Amniotic stem cell (primary cell): ENCODE measurements at regions not wholly inside any gene's neighbourhood (a gene's known extent, or its start where the extent isn't known, plus 50 kb on each side); places are given as distances from the start of the nearest gene placed in this dataset.
"Not testable (repeated sequence)": the region's sequence is repeated elsewhere in the genome, so short reads cannot be mapped to it uniquely, and the experiment has no call there.

Source experiments
- DNase-seq: peaks from one replicate; lab custom pipeline; 2025; lab: John Stamatoyannopoulos, UW

- no peak for DNase-seq
Observed at GRCh38 chr5:111631328-111631727, 119.0 kb upstream of the STARD4 start.

GRCh38 chr5:111628901-111629300, 116.6 kb upstream of the STARD4 start:
- DNase-seq, result no peak

- no peak for DNase-seq
Observed at GRCh38 chr5:111627862-111628261, 115.5 kb upstream of the STARD4 start.

- no peak for DNase-seq
Observed at GRCh38 chr5:111626473-111627148, 114.3 kb upstream of the STARD4 start.

GRCh38 chr5:111618623-111619271, 106.4 kb upstream of the STARD4 start:
- no peak for DNase-seq

- no peak for DNase-seq
Observed at GRCh38 chr5:111615054-111615453, 102.7 kb upstream of the STARD4 start.

- DNase-seq, result not testable (repeated sequence)
Observed at GRCh38 chr5:111612013-111612630, 99.8 kb upstream of the STARD4 start.

GRCh38 chr5:111606194-111606593, 93.9 kb upstream of the STARD4 start:
- no peak for DNase-seq

GRCh38 chr5:111603446-111603827, 91.1 kb upstream of the STARD4 start:
- no peak for DNase-seq

- DNase-seq, result no peak
Observed at GRCh38 chr5:111602817-111603445, 90.6 kb upstream of the STARD4 start.

- DNase-seq, result no peak
Observed at GRCh38 chr5:111598996-111599395, 86.7 kb upstream of the STARD4 start.

GRCh38 chr5:111597491-111597890, 85.2 kb upstream of the STARD4 start:
- no peak for DNase-seq

GRCh38 chr5:111596705-111597104, 84.4 kb upstream of the STARD4 start:
- DNase-seq, result no peak

GRCh38 chr5:111595425-111595824, 83.1 kb upstream of the STARD4 start:
- DNase-seq, result no peak

- no peak for DNase-seq
Observed at GRCh38 chr5:111589316-111589715, 77.0 kb upstream of the STARD4 start.

GRCh38 chr5:111587728-111588127, 75.4 kb upstream of the STARD4 start:
- DNase-seq, result no peak

GRCh38 chr5:111585946-111586345, 73.6 kb upstream of the STARD4 start:
- DNase-seq, result no peak

- DNase-seq, result no peak
Observed at GRCh38 chr5:111585291-111585690, 73.0 kb upstream of the STARD4 start.

GRCh38 chr5:111584651-111585050, 72.3 kb upstream of the STARD4 start:
- DNase-seq, result no peak

- DNase-seq, result no peak
Observed at GRCh38 chr5:111583758-111584203, 71.4 kb upstream of the STARD4 start.

- DNase-seq, result peak; percentile 70
Observed at GRCh38 chr5:111582993-111583601, 70.8 kb upstream of the STARD4 start.

GRCh38 chr5:111582451-111582850, 70.1 kb upstream of the STARD4 start:
- DNase-seq, result no peak
